IMR-90 (cell line): ENCODE measurements at regions not wholly inside any gene's neighbourhood (a gene's known extent, or its start where the extent isn't known, plus 50 kb on each side); places are given as distances from the start of the nearest gene placed in this dataset.

Experiments
- BHLHE40 ChIP-seq: fragments of 150-350 bp; IDR thresholded peaks from 2 replicates; pipeline ENCODE4 v1.6.1; 2016; ENCODE audit warnings: mild to moderate bottlenecking, low read depth, low read length
- CEBPB ChIP-seq: IDR thresholded peaks from 2 replicates; pipeline ENCODE4 v1.6.1; 2012; ENCODE audit warnings: low read depth, low read length, improper control_type of control experiment
- CTCF ChIP-seq: conservative IDR thresholded peaks from 2 replicates; pipeline ENCODE4 v1.5.1; 2012; ENCODE audit warnings: mild to moderate bottlenecking, low read depth, low read length, improper control_type of control experiment
- ELK1 ChIP-seq: fragments of 150-350 bp; IDR thresholded peaks from 2 replicates; pipeline ENCODE4 v1.6.1; 2016; ENCODE audit warnings: low read depth, mild to moderate bottlenecking, low read length, moderate library complexity, borderline replicate concordance
- FOS ChIP-seq: fragments of 150-350 bp; IDR thresholded peaks from 2 replicates; pipeline ENCODE4 v1.6.1; 2016; ENCODE audit warnings: low read depth, low read length
- MAFK ChIP-seq: IDR thresholded peaks from 2 replicates; pipeline ENCODE4 v1.6.1; 2012; ENCODE audit warnings: low read depth, low read length, improper control_type of control experiment
- MAZ ChIP-seq: IDR thresholded peaks from 2 replicates; pipeline ENCODE4 v1.6.1; 2012; ENCODE audit warnings: low read depth, mild to moderate bottlenecking, low read length, improper control_type of control experiment, moderate library complexity, borderline replicate concordance
- MXI1 ChIP-seq: IDR thresholded peaks from 2 replicates; pipeline ENCODE4 v1.6.1; 2012; ENCODE audit warnings: low read depth, mild to moderate bottlenecking, low read length, moderate library complexity, borderline replicate concordance
- POLR2A ChIP-seq: IDR thresholded peaks from 2 replicates; pipeline ENCODE4 v1.6.1; 2012; ENCODE audit warnings: mild to moderate bottlenecking, low read depth, low read length
- RAD21 ChIP-seq: IDR thresholded peaks from 2 replicates; pipeline ENCODE4 v1.6.1; 2012; ENCODE audit warnings: low read length, improper control_type of control experiment
- RCOR1 ChIP-seq: IDR thresholded peaks from 2 replicates; pipeline ENCODE4 v1.6.1; 2012; ENCODE audit warnings: mild to moderate bottlenecking, low read length, improper control_type of control experiment; ENCODE audit not compliant: insufficient replicate concordance
- SMC3 ChIP-seq: fragments of 150-350 bp; IDR thresholded peaks from 2 replicates; pipeline ENCODE4 v1.6.1; 2016; ENCODE audit warnings: low read depth, mild to moderate bottlenecking, antibody characterized with exemption, low read length, moderate library complexity
- USF2 ChIP-seq: fragments of 150-350 bp; IDR thresholded peaks from 2 replicates; pipeline ENCODE4 v1.6.1; 2017; ENCODE audit warnings: mild to moderate bottlenecking, antibody characterized with exemption, low read length, low read depth

GRCh38 chr14:53563628-53564027 lies 393.0 kb downstream of the BMP4 start:
- TF ChIP-seq CTCF (no peak), POLR2A (no peak), CEBPB (no peak), ELK1 (no peak), USF2 (no peak), MXI1 (no peak), SMC3 (no peak), MAZ (no peak), RAD21 (no peak), BHLHE40 (no peak), RCOR1 (no peak), FOS (no peak), MAFK (no peak)
